HG02798 (cell line): ENCODE measurements at regions not wholly inside any gene's neighbourhood (a gene's known extent, or its start where the extent isn't known, plus 50 kb on each side); places are given as distances from the start of the nearest gene placed in this dataset.

Experiments
- ATAC-seq: cut with Tn5 transposase; IDR thresholded peaks from one replicate; pipeline ENCODE4 v1.9.1; 2021; ENCODE audit warnings: mild to moderate bottlenecking; ENCODE audit not compliant: unreplicated experiment, poor library complexity

GRCh38 chr9:29657821-29658220 is 2084.5 kb upstream of the C9orf72 start:
- ATAC-seq: no peak

DNA sequence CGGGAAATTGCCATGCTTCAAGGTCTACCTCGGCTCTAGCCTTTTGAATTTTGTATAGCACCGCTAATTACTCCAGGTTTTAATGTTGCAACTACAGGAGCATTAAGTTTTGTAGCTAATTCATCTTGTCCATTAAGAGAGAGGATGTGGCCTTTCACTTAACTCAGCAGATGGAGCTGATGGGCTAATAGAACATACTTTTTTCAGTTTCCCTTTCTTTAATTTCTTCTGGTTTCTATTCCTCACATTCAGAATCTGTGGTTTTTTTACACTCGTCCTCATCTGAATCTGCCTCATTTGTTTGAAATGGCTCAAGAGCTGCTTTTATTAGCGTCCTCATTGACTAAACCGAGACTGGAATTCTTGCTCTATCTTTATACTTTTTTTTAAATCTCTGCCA is 2085.7 kb upstream of the C9orf72 start:
- ATAC-seq: no peak

GRCh38 chr9:29659736-29660135 is 2086.5 kb upstream of the C9orf72 start:
- ATAC-seq: no peak

DNA sequence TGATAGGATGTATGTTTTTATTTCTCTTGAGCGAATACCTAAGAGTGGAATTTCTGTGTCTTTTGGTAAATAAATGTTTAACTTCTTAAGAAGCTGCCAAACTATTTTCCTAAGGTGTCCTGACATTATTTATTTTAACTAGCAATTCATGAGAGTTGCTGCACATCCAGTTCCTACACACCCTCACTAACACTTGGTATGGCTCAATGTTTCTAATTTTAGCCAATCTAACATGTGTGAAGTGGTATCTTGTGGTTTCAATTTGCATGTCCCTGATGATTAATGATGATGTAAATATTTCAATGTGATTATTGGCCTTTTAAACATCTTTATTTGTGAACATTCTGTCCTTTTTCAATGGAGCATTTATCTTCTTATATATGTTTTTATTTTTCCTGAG is 2095.5 kb upstream of the C9orf72 start:
- no peak for ATAC-seq

GRCh38 chr9:29669613-29670012 is 2096.3 kb upstream of the C9orf72 start:
- ATAC-seq: no peak

DNA sequence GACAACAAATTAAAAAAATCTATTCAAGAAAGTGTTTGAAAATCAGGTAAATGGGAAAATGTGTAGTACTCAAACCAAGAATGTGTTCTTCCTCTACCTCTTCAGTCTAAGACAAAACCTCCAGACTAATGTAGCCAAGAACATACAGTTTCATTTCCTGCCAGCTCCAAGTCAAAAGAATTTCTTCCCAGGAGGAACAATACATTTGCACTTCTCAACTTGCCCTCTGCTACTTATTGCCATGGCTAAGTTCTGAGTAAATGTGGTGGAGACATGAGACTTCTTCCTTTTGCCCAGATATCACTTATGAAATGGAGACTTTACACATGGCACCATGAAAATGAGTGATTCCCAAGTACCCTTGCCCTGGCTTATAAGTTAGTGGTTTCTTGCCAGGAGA is 2112.2 kb upstream of the C9orf72 start:
- no peak for ATAC-seq

DNA sequence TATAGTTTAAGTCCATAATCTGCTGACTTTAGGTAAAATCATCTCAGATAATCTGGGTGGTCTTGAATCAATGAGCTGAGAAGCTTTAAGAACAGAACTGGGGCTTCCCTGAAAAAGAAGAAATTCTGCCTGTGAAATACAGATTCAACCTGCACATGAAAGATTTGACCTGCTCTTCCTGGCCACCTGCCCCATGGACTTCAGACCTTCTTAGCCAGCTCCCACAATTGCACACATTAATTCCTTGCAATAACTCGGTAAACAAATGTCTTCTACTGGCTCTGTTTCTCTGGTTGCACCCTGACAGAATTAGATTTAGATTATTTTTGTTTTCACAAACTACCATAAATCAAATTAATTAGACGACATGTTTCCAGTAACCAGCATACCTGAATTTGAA is 2117.9 kb upstream of the C9orf72 start:
- no peak for ATAC-seq

DNA sequence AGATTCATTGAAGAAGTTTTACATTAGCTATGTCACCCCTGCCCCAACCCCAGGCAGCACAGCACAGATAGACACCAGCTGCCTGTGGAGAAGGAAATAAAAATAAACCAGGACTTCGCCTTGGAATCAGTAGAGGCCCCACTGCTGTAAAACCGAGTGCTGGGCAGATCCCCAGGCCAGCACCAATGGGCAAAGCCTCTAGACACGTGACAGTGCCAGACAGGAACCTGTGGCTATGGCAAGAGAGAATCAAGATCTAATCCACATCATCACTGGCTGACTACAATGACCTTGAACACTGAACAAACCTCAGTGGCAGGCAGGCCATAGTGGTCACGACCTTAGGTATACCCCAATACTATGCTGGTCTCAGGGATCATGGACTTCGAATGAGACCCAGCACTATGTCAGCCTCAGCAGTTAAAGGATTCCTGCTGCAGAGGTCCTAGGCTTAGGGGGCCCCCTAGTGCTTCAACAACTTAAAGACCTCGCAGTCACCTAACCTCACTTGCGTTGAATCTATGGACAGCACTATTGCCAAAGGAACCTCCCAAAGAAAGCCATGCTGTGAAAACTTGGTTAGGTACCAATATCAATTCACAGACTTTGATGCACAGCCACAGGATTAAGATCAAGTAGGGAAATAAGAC is 2118.6 kb upstream of the C9orf72 start:
- ATAC-seq: peak; percentile 38

DNA sequence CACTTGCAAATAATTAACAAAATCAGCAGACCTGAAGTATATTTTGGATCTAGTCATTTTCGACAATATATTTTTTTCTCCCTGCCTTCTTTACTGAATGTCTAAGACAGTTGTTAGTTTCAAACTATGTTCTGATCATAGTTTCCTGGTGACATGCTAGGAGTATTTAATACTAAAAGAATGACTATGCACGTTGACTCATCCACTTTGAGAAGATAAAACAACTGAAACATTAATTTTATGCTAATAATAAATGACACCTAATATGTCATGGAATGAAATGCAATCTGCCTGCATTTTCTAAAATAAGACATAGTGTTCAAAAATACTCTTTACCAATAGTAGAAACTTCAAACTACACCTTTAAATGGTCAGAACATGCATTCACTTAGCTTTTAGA is 2123.7 kb upstream of the C9orf72 start:
- no peak for ATAC-seq

GRCh38 chr9:29701559-29701958 is 2128.3 kb upstream of the C9orf72 start:
- no peak for ATAC-seq

- ATAC-seq: no peak
Measured at GRCh38 chr9:29701971-29702370, 2128.7 kb upstream of the C9orf72 start.

- no peak for ATAC-seq
Measured at GRCh38 chr9:29714860-29715259, 2141.6 kb upstream of the C9orf72 start.

GRCh38 chr9:29717631-29718030 is 2144.3 kb upstream of the C9orf72 start:
- no peak for ATAC-seq

GRCh38 chr9:29730163-29730562 is 2156.9 kb upstream of the C9orf72 start:
- ATAC-seq: no peak

DNA sequence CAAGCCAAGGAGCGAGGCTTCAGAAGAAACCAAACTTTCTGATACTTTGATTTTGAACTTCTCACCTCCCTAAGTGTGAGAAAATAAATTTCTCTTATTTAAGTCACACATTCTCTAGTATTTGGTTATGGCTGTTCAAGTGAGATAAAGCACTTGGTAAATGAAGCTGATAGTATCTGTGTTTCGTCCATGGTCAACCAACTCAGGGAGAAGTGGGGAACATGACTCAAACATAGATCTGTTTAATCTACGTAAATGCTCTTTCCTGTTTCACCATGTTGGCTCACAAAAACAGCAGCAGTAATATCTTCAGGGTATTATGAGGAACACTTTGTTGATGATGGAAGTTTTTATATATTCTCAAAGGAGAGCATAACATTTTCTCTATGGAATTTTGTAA is 2167.2 kb upstream of the C9orf72 start:
- ATAC-seq: no peak

DNA sequence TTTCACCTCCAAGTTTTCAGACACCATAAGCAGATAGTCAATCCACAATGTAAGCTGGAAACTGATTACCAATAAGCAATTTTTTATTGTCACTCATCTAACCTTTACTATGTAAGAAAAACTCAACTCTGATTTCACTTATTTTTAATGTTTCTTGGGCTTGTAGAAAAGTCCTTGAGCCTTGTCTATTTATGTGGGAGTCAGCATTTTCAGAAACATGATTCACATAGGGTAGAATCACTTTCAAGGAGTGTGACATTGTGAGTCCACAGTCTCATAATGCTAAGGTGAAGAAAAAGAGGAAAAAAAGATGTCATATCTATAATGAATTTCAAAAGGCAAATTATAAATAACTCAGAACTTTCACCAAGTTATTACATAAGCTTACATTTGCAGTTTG is 2167.9 kb upstream of the C9orf72 start:
- no peak for ATAC-seq

DNA sequence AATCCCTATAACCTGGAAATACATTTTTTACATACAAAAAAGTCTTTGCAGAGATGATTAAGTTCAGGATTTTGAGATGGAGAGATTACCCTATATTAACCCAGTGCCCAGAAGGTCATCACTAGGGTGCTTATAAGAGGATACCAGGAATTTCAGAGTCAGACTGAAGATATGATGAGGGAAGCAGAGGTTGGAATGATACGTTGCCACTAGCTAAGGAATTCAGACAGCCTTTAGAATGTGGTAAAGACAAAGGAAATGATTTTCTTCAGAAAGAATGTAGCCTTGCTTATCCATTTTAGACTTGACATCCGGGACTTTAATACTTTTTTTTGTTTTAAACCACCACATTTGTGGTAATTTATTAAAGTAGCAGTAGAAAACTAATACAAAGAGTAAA is 2176.8 kb upstream of the C9orf72 start:
- ATAC-seq: no peak

DNA sequence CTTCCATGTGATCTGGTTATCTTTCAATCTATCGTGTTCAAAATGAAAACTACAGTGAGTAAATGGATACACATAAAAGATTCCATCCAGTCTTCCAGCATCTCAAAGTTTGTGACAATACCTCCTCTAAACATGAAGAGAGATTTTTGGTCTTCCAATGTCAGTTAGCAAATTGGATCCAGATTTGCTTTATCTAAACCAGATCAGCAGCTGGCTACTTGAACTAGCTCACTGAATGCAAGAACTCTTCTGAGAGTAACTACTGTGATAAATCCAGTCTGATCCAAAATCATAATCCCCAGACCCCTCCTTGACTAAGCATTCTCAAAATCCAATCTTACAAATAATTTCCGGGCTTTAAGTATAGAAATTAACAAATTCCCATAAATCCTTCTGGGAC is 2177.9 kb upstream of the C9orf72 start:
- no peak for ATAC-seq

DNA sequence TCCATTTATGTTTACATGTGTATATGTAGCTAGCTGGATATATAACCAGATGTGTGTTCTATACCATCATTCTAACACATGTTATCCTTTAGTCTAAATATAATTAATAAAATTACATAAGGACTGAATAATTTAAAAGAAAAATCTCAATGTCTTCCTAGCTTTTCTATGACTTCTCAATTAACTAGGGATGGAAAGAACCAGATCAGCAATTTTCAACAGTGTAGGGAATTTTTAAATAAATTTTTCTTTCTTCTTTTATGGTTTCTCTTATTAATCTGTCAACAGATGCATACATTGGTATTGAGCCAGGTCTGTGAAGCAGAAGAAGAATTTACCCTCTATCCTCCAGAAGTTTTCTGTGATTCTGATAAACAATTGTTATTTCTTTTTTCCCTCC is 2180.4 kb upstream of the C9orf72 start:
- no peak for ATAC-seq

- ATAC-seq: no peak
Measured at GRCh38 chr9:29769019-29769418, 2195.7 kb upstream of the C9orf72 start.

GRCh38 chr9:29773676-29774075 is 2200.4 kb upstream of the C9orf72 start:
- ATAC-seq: peak; percentile 82

DNA sequence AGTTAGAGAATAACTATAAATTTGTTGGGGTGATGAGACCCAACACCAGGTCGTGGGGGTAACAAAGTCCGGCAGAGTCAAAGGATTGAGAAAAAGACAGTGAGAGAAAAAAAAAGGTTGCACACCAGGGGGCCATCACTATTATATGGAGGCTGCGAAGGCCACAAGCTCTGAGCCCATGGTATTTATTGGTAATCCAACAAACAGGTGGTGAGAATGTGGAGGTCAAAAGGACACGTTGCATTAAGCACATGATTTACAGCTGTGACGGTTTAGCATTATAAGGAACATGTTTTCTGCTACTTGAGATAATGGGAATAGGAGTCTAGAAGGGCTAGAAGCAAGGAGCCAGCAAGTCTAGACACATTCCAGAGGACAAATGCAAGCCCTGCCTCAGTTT is 2202.2 kb upstream of the C9orf72 start:
- no peak for ATAC-seq
